HG02981 (cell line): ENCODE measurements at regions not wholly inside any gene's neighbourhood (a gene's known extent, or its start where the extent isn't known, plus 50 kb on each side); places are given as distances from the start of the nearest gene placed in this dataset.
"Not testable (repeated sequence)": the region's sequence is repeated elsewhere in the genome, so short reads cannot be mapped to it uniquely, and the experiment has no call there.

Source experiments
- ATAC-seq: cut with Tn5 transposase; IDR thresholded peaks from one replicate; pipeline ENCODE4 v1.9.1; 2021; ENCODE audit warnings: mild to moderate bottlenecking, moderate library complexity; ENCODE audit not compliant: unreplicated experiment

- ATAC-seq: no peak
Observed at GRCh38 chr2:49686897-49687442, 532.7 kb upstream of the FSHR start.

DNA sequence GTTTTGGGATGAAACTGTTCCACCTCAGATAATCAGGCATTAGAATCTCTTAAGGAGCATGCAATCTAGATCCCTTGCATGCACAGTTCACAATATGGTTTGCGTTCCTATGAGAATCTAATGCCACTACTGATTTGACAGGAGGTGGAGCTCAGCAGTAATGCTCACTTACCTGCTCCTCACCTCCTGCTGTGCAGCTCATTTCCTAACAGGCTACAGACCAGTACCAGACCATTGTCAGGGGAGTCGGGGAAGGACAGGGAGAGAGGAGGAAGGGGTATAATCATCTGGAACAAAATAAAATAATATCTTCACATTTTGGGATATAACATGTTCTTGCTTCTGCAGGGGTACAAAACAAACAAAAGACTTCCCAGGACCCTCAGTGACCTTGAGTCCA is 532.0 kb upstream of the FSHR start:
- ATAC-seq: no peak

- ATAC-seq: no peak
Observed at GRCh38 chr2:49677227-49677626, 522.9 kb upstream of the FSHR start.

GRCh38 chr2:49664827-49665226 is 510.5 kb upstream of the FSHR start:
- ATAC-seq: no peak

DNA sequence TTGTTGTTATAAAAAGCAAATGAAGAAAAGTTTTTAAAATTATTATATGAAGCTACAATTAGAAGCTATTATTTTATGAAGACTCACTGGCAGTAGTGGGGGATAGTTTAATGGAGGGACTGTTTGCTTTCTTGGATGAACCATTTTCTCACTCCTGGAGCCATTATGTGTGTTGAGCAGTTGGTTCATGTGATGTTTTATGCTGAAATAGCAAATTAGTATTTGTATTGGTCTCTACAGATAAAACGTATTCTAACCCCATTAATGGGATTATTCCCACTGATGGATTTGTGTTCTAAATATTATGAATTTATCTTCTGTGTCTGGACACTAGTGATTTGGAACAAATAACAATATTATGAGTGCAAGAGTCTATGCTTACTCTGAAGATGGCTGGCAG is 507.5 kb upstream of the FSHR start:
- no peak for ATAC-seq

GRCh38 chr2:49656853-49657252 is 502.5 kb upstream of the FSHR start:
- no peak for ATAC-seq

GRCh38 chr2:49643149-49643548 is 488.8 kb upstream of the FSHR start:
- no peak for ATAC-seq

GRCh38 chr2:49640630-49641029 is 486.3 kb upstream of the FSHR start:
- ATAC-seq: no peak

DNA sequence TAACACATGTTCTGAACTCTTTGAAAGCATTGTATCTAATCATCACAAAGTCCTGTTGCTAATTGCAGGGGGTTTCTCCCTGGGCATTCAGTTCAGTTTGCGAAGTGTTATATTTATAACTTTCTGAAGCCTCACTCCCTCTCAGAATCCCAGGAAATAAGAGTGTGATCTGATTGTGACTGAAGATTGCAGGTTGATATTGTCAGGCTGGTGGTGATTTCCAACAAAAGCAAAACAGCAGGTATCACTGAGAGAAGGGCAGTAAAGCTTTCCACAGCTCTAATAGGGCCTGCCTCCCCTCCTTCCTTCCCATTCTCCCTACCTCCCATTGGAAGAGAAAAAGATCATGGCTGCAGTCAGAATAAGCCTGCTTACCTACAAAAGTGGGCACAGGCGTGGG is 466.7 kb upstream of the FSHR start:
- ATAC-seq: no peak

- no peak for ATAC-seq
Observed at GRCh38 chr2:49619804-49620203, 465.5 kb upstream of the FSHR start.

GRCh38 chr2:49618491-49618890 is 464.2 kb upstream of the FSHR start:
- ATAC-seq: no peak

DNA sequence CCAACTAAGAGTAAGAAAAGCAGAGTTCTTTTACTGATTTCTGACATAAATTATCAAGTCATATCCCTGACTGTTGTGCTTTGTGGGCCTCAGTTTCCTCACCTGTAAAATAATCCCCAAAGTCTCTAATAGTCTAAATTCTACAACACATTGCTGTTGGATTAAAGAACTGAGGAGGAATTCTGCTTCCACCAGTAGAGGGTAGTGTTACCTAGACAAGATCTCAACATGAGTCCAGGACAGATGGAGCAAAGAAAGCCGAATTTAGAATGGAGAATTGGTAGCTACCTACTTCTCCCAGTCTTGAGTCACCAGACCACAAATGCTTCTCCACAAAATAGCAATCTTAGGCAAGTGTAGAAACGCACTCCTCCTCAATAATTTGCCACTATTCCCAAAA is 462.5 kb upstream of the FSHR start:
- no peak for ATAC-seq

- not testable (repeated sequence) for ATAC-seq
Observed at GRCh38 chr2:49611796-49612195, 457.5 kb upstream of the FSHR start.

- ATAC-seq: no peak
Observed at GRCh38 chr2:49600524-49600923, 446.2 kb upstream of the FSHR start.

GRCh38 chr2:49598231-49598630 is 443.9 kb upstream of the FSHR start:
- ATAC-seq: no peak

- no peak for ATAC-seq
Observed at GRCh38 chr2:49585921-49586320, 431.6 kb upstream of the FSHR start.

DNA sequence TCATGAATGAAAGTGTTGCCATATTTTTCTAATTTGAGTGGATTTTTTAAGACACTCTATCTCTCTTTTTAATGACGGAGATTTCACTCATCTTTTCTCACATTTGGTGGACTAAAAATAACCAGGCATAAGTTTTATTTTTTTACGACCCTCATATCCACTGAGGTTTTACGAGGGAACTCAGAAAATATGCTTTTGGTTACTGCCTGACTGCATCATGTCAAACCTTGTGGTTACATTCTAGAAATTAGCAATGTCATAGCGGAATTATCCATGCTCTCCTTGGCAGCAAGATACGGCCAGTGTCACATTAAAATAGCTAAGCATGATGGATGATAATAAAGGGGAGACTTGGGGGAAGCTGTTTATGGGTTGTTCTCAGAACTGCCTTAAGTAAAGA is 428.6 kb upstream of the FSHR start:
- no peak for ATAC-seq

- no peak for ATAC-seq
Observed at GRCh38 chr2:49577041-49577440, 422.7 kb upstream of the FSHR start.

- ATAC-seq: no peak
Observed at GRCh38 chr2:49569176-49569575, 414.9 kb upstream of the FSHR start.

DNA sequence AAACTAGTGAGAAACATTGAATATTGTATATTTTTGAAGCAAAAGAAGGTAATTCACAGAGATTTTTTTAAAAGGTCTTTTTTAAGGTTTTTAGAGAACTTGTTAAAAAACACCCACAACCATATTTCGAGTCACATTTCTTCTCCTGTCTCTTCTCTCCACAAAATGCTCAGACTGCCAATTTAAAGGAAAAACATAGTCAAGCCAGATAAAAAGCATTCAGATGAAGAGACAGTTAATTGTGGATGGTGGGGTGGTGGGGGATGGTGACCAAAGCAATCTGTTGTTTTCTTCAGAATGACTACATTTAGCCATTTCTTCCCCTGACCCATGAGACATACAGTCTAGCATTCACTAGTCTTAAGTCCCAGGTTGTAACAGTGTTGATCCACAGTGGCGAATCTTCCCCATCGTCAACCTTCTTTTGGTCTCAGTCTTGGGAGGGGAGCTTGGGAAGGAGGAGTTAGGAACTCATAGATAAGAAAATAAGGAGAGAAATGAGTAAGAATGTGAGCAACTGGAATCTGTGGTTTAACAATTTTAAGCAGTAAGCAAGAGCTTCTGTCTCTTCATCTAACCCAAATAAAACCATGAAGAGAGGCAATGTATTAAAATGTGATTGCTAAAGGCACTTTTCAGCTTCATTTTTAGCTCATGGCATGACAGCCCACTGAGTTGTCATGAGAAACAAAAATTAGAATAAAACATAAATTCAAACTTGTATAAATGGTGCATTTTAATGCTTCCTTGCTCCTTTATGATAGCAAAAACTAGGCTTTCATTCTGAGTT is 413.7 kb upstream of the FSHR start:
- no peak for ATAC-seq

DNA sequence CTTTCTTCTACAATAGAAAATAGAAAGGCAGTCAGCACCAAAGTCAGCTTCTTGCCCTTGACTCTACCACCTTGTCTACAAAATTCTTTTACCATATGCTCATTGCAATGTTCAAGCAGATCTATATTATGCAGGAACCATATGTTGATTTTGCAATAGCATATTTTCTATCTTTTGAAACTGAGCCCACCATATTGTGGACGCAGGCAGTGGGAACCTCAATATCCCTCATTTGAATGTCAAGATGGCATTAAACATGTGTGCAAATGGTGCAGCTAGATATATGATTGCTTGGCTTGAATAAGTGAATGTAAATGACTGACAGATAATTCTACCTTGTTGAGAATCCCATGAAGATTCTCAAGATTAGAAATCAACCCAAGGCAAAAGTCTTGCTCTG is 412.7 kb upstream of the FSHR start:
- no peak for ATAC-seq

GRCh38 chr2:49553658-49554057 is 399.3 kb upstream of the FSHR start:
- ATAC-seq: no peak

- no peak for ATAC-seq
Observed at GRCh38 chr2:49532702-49533101, 378.4 kb upstream of the FSHR start.
